Peyer's patch (tissue), 4 donors: ENCODE measurements at regions not wholly inside any gene's neighbourhood (a gene's known extent, or its start where the extent isn't known, plus 50 kb on each side); places are given as distances from the start of the nearest gene placed in this dataset.

ENCODE experiments used
- POLR2A ChIP-seq, 2 donors: fragments of 450-650 bp; IDR thresholded peaks; one replicate each; pipeline ENCODE4 v1.5.1; 2017; ENCODE audit warnings: antibody characterized with exemption in 2 of 2, mild to moderate bottlenecking in 2 of 2, moderate library complexity in 2 of 2
- TF ChIP-seq, protein P1 (sequence below), 6 experiments: fragments of 450-650 bp in 4 of 6; fragments of 200-600 bp in 2 of 6; sonication (generic) in 1 of 6; IDR thresholded peaks; one replicate each; pipeline ENCODE4 v1.5.1; 2017 to 2019; ENCODE audit warnings: antibody characterized with exemption in 6 of 6, mild to moderate bottlenecking in 3 of 6, moderate library complexity in 1 of 6

DNA sequence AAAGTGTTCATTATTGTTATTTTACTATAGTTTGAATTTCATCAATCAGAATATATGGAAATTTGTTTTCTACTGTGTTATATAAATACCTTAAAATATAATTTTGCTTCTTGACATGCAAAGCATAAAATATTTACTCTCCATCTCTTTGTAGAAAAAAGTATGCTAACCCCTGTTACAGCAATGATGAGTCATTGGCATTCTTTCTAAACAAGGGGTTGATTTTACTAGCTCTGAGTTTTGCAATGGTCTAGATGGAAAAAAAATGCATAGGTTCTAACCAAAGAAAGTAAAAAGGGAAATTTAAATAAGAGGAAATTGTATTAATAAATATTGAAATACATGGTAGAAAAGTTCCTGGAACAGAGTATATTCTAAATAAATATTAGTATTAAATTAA lies 990.2 kb upstream of the ATXN7L3B start:
- TF ChIP-seq, protein P1, sequence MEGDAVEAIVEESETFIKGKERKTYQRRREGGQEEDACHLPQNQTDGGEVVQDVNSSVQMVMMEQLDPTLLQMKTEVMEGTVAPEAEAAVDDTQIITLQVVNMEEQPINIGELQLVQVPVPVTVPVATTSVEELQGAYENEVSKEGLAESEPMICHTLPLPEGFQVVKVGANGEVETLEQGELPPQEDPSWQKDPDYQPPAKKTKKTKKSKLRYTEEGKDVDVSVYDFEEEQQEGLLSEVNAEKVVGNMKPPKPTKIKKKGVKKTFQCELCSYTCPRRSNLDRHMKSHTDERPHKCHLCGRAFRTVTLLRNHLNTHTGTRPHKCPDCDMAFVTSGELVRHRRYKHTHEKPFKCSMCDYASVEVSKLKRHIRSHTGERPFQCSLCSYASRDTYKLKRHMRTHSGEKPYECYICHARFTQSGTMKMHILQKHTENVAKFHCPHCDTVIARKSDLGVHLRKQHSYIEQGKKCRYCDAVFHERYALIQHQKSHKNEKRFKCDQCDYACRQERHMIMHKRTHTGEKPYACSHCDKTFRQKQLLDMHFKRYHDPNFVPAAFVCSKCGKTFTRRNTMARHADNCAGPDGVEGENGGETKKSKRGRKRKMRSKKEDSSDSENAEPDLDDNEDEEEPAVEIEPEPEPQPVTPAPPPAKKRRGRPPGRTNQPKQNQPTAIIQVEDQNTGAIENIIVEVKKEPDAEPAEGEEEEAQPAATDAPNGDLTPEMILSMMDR (IDR thresholded peaks at IDR 0.05) = no peak
- TF ChIP-seq POLR2A (IDR thresholded peaks at IDR 0.05) = no peak
